Tibial nerve (tissue), 4 donors: ENCODE measurements at regions not wholly inside any gene's neighbourhood (a gene's known extent, or its start where the extent isn't known, plus 50 kb on each side); places are given as distances from the start of the nearest gene placed in this dataset.

Experiments used
- DNase-seq, 2 donors: peaks; one replicate each; pipeline ENCODE4 v3.0.0-alpha.2; 2019; ENCODE audit warnings: low spot score in 2 of 2
- H3K27ac ChIP-seq, 4 donors: fragments of 200-600 bp; sonication (generic) in 3 of 4; one replicate each; pipeline ENCODE4 v1.5.1; 2017 to 2019; ENCODE audit warnings: mild to moderate bottlenecking in 1 of 4
- H3K27me3 ChIP-seq, 2 donors: fragments of 200-600 bp; sonication (generic) in 1 of 2; one replicate each; pipeline versions ENCODE4 v1.5.1 to v1.6.0; 2017 to 2019
- H3K36me3 ChIP-seq, 3 donors: fragments of 200-600 bp; sonication (generic); one replicate each; pipeline ENCODE4 v1.5.1; 2018 to 2019
- H3K4me1 ChIP-seq, 4 donors: fragments of 200-600 bp; sonication (generic) in 3 of 4; one replicate each; pipeline ENCODE4 v1.5.1; 2017 to 2019
- H3K4me3 ChIP-seq, 4 donors: fragments of 200-600 bp; sonication (generic) in 3 of 4; one replicate each; pipeline ENCODE4 v1.5.1; 2017 to 2019; ENCODE audit warnings: mild to moderate bottlenecking in 1 of 4, moderate library complexity in 1 of 4
- H3K9me3 ChIP-seq, 4 donors: fragments of 200-600 bp; sonication (generic) in 3 of 4; one replicate each; pipeline ENCODE4 v1.5.1; 2017 to 2019
- CTCF ChIP-seq, 5 experiments: fragments of 200-600 bp in 3 of 5; fragments of 450-650 bp in 2 of 5; sonication (generic) in 3 of 5; IDR thresholded peaks; one replicate each; pipeline ENCODE4 v1.5.1; 2016 to 2019; ENCODE audit warnings: antibody characterized with exemption in 5 of 5, mild to moderate bottlenecking in 3 of 5, moderate library complexity in 2 of 5
- EP300 ChIP-seq, 2 donors: sonication (generic); formaldehyde crosslinking; IDR thresholded peaks; one replicate each; pipeline ENCODE4 v1.6.1; 2017; ENCODE audit warnings: antibody characterized with exemption in 2 of 2, mild to moderate bottlenecking in 1 of 2
- POLR2A ChIP-seq, 2 donors: fragments of 450-650 bp; IDR thresholded peaks; one replicate each; pipeline ENCODE4 v1.6.1; 2017; ENCODE audit warnings: antibody characterized with exemption in 2 of 2, mild to moderate bottlenecking in 2 of 2, moderate library complexity in 2 of 2
- WGBS, 2 donors: methylation state at CpG; one replicate each; pipeline ENCODE4 v1.1.5; 2018; 5-methylcytosine and 5-hydroxymethylcytosine counted together

GRCh38 chr3:166080096-166080495, 242.9 kb upstream of the BCHE start:
- TF ChIP-seq CTCF (IDR thresholded peaks at IDR 0.05) (no peak), EP300 (IDR thresholded peaks at IDR 0.05) (no peak), POLR2A (IDR thresholded peaks at IDR 0.05) (no peak)
- no peak overlapping the region for H3K27ac ChIP-seq
- H3K4me3 ChIP-seq, result no peak overlapping the region
- H3K27me3 ChIP-seq, result no peaks in the 10 kb centered on the region
- peaks cover 0 to 4% (median 0%) of the 10 kb centered on the region in 4 donors for H3K9me3 ChIP-seq
- H3K4me1 ChIP-seq, result no peaks in the 10 kb centered on the region
- H3K36me3 ChIP-seq, result no peaks in the 10 kb centered on the region
- DNase-seq, result no peak
- WGBS, 2 donors, result 79 to 87% methylated on average over 2 of the region's 2 CpGs

- H3K27ac ChIP-seq, result no peak overlapping the region
Measured at GRCh38 chr3:166071831-166072230, 234.6 kb upstream of the BCHE start.

GRCh38 chr3:166064476-166064875, 227.3 kb upstream of the BCHE start:
- no peaks in the 10 kb centered on the region for H3K27me3 ChIP-seq
- no peak overlapping the region for H3K27ac ChIP-seq
- DNase-seq, result no peak
- H3K36me3 ChIP-seq, result no peaks in the 10 kb centered on the region
- no peak for TF ChIP-seq CTCF (IDR thresholded peaks at IDR 0.05)
- TF ChIP-seq EP300 (IDR thresholded peaks at IDR 0.05), result no peak
- TF ChIP-seq POLR2A (IDR thresholded peaks at IDR 0.05), result no peak
- H3K4me3 ChIP-seq, result no peak overlapping the region
- 85 to 87% methylated on average over 4 of the region's 4 CpGs for WGBS, 2 donors
- H3K4me1 ChIP-seq, result no peaks in the 10 kb centered on the region
- H3K9me3 ChIP-seq, result no peaks in the 10 kb centered on the region

More at GRCh38 chr3:166071831-166072230, 234.6 kb upstream of the BCHE start:
- no peaks in the 10 kb centered on the region for H3K4me1 ChIP-seq
- no peaks in the 10 kb centered on the region for H3K36me3 ChIP-seq
- no peak for DNase-seq
- H3K9me3 ChIP-seq, result no peaks in the 10 kb centered on the region
- H3K27me3 ChIP-seq, result no peaks in the 10 kb centered on the region
- no peak overlapping the region for H3K4me3 ChIP-seq
- TF ChIP-seq EP300 (IDR thresholded peaks at IDR 0.05) (no peak), POLR2A (IDR thresholded peaks at IDR 0.05) (no peak), CTCF (IDR thresholded peaks at IDR 0.05) (no peak)

GRCh38 chr3:166060789-166061479, 223.7 kb upstream of the BCHE start:
- H3K9me3 ChIP-seq, result no peaks in the 10 kb centered on the region
- H3K4me3 ChIP-seq, result no peak overlapping the region
- no peaks in the 10 kb centered on the region for H3K4me1 ChIP-seq
- 83 to 86% methylated on average over 2 of the region's 2 CpGs for WGBS, 2 donors
- TF ChIP-seq CTCF (IDR thresholded peaks at IDR 0.05) (no peak), POLR2A (IDR thresholded peaks at IDR 0.05) (no peak), EP300 (IDR thresholded peaks at IDR 0.05) (no peak)
- DNase-seq, result no peak
- no peak overlapping the region for H3K27ac ChIP-seq
- no peaks in the 10 kb centered on the region for H3K36me3 ChIP-seq
- no peaks in the 10 kb centered on the region for H3K27me3 ChIP-seq

GRCh38 chr3:166052440-166052839, 215.2 kb upstream of the BCHE start:
- no peak for DNase-seq
- Histone ChIP-seq H3K27ac (no peak overlapping the region), H3K4me1 (no peaks in the 10 kb centered on the region), H3K9me3 (no peaks in the 10 kb centered on the region), H3K27me3 (no peaks in the 10 kb centered on the region), H3K4me3 (no peak overlapping the region), H3K36me3 (no peaks in the 10 kb centered on the region)
- WGBS, 2 donors, result 70 to 85% methylated on average over 5 of the region's 5 CpGs
- TF ChIP-seq EP300 (IDR thresholded peaks at IDR 0.05) (no peak), POLR2A (IDR thresholded peaks at IDR 0.05) (no peak), CTCF (IDR thresholded peaks at IDR 0.05) (no peak)
